Stimulated activated CD8-positive, alpha-beta memory T cell treated with anti-CD3 and anti-CD28 coated beads, Interleukin-12 subunit alpha, Interleukin-12 subunit beta, amount 100 ng/mL, for 4 hours (primary cell): ENCODE measurements at regions not wholly inside any gene's neighbourhood (a gene's known extent, or its start where the extent isn't known, plus 50 kb on each side); places are given as distances from the start of the nearest gene placed in this dataset.
"Not testable (repeated sequence)": the region's sequence is repeated elsewhere in the genome, so short reads cannot be mapped to it uniquely, and the experiment has no call there.

ENCODE experiments used
- DNase-seq: peaks from one replicate; pipeline ENCODE4 v3.0.0-alpha.2; 2020; ENCODE audit warnings: low read depth

GRCh38 chr11:81420668-81421250, 1312.9 kb downstream of the FAM181B start:
- DNase-seq: no peak

GRCh38 chr11:81397316-81397715, 1336.3 kb downstream of the FAM181B start:
- no peak for DNase-seq

GRCh38 chr11:81394311-81394710, 1339.4 kb downstream of the FAM181B start:
- no peak for DNase-seq

- DNase-seq: no peak
These were observed 1345.3 kb downstream of the FAM181B start for GRCh38 chr11:81388326-81388725.

GRCh38 chr11:81380395-81380794, 1353.3 kb downstream of the FAM181B start:
- DNase-seq: no peak

GRCh38 chr11:81377418-81377817, 1356.2 kb downstream of the FAM181B start:
- DNase-seq: no peak

- DNase-seq: no peak
These were observed 1359.7 kb downstream of the FAM181B start for GRCh38 chr11:81373986-81374385.

GRCh38 chr11:81368192-81368591, 1365.5 kb downstream of the FAM181B start:
- no peak for DNase-seq

- no peak for DNase-seq
These were observed 1368.2 kb downstream of the FAM181B start for GRCh38 chr11:81365496-81365895.

GRCh38 chr11:81359476-81359875, 1374.2 kb downstream of the FAM181B start:
- no peak for DNase-seq

- DNase-seq: no peak
These were observed 1388.1 kb downstream of the FAM181B start for GRCh38 chr11:81345609-81346008.

- DNase-seq: no peak
These were observed 1390.7 kb downstream of the FAM181B start for GRCh38 chr11:81342966-81343365.

GRCh38 chr11:81340225-81340624, 1393.4 kb downstream of the FAM181B start:
- DNase-seq: no peak

- no peak for DNase-seq
These were observed 1394.1 kb downstream of the FAM181B start for GRCh38 chr11:81339521-81339920.

- DNase-seq: no peak
These were observed 1395.9 kb downstream of the FAM181B start for GRCh38 chr11:81337756-81338155.

GRCh38 chr11:81332276-81332675, 1401.4 kb downstream of the FAM181B start:
- no peak for DNase-seq

- DNase-seq: no peak
These were observed 1401.9 kb downstream of the FAM181B start for GRCh38 chr11:81331611-81332235.

GRCh38 chr11:81331088-81331487, 1402.6 kb downstream of the FAM181B start:
- DNase-seq: no peak

- no peak for DNase-seq
These were observed 1430.5 kb downstream of the FAM181B start for GRCh38 chr11:81303038-81303664.

- no peak for DNase-seq
These were observed 1432.4 kb downstream of the FAM181B start for GRCh38 chr11:81301166-81301830.

GRCh38 chr11:81286959-81287358, 1446.7 kb downstream of the FAM181B start:
- DNase-seq: no peak

- no peak for DNase-seq
These were observed 1447.1 kb downstream of the FAM181B start for GRCh38 chr11:81286550-81286949.

GRCh38 chr11:81280228-81280627, 1453.4 kb downstream of the FAM181B start:
- DNase-seq: not testable (repeated sequence)
